ENCODE measurements at regions not wholly inside any gene's neighbourhood (a gene's known extent, or its start where the extent isn't known, plus 50 kb on each side); places are given as distances from the start of the nearest gene placed in this dataset.
"Not testable (repeated sequence)": the region's sequence is repeated elsewhere in the genome, so short reads cannot be mapped to it uniquely, and the experiment has no call there.

DNA sequence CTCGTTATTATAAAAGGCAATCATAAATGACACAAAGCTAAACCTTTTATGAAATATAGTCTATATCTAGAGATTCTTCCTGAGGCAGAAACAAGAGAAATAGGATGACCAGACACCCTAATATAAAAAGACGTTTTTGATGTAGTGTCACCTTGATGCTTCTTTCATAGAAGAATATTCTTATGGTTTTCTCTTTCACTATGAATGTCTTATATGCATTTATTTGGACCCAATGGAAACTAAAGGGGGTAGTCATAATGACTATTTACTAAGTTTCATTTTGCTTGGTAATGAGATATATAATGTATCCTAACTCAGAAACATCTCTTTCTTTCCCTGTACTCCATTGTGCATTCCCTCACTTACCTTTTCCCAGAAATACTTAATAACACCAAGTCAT lies 393.9 kb downstream of the RAP2B start:
- no peak for ATAC-seq
- no TSS peak for BruUV-seq (replicated peaks)
- CTCF ChIA-PET: no interaction called here

DNA sequence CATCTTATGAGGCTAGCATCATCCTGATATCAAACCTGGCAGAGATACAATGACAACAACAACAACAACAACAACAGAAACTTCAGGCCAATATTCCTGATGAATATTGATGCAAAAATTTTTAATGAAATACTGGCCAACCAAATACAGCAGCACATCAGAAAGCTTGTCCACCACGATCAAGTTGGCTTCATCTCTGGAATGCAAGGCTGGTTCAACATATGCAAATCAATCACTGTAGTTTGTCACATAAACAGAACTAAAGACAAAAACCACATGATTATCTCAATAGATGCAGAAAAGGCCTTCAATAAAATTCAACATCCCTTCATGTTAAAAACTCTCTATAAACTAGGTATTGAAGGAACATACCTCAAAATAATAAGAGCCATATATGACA lies 397.3 kb downstream of the RAP2B start:
- RAD21 ChIA-PET (ENCODE audit: unreplicated experiment); in situ Hi-C loops (cut with MboI); intact Hi-C loops (cut with micrococcal nuclease; ENCODE audit: unreplicated experiment); CTCF ChIA-PET; H3K27ac ChIP-seq (ENCODE audit: control insufficient read depth, insufficient read depth); DNase-seq (ENCODE audit: low read depth, low spot score); BruUV-seq (replicated peaks); H3K9me3 ChIP-seq (replicated peaks; ENCODE audit: control insufficient read depth, insufficient read depth, low read length); POLR2A ChIA-PET; H3K4me1 ChIP-seq (ENCODE audit: control insufficient read depth, insufficient read depth, low read length); SMC1A ChIA-PET (ENCODE audit: uncharacterized antibody, unreplicated experiment); H3K36me3 ChIP-seq (ENCODE audit: control insufficient read depth in 2 of 2, insufficient read depth in 2 of 2, low read length in 1 of 2); H3K27me3 ChIP-seq (replicated peaks in 1 of 2; ENCODE audit: control insufficient read depth in 2 of 2, insufficient read depth in 2 of 2, low read length in 1 of 2); H3K4me2 ChIP-seq (ENCODE audit: control insufficient read depth, insufficient read depth); H4K20me1 ChIP-seq (ENCODE audit: control insufficient read depth, insufficient read depth); H2AFZ ChIP-seq (ENCODE audit: control insufficient read depth, low read depth, low read length); H3K79me2 ChIP-seq (ENCODE audit: control insufficient read depth, insufficient read depth, low read length); H3K9ac ChIP-seq (ENCODE audit: control insufficient read depth, insufficient read depth, low read length); ATAC-seq; H3K4me3 ChIP-seq; FAIRE-seq: not testable (repeated sequence)
- 5% methylated on average over 1 of the region's 1 CpG for WGBS (ENCODE audit: insufficient coverage, insufficient replicate concordance, low lambda C conversion rate, missing lambda C conversion rate)

More for the DNA sequence above, 393.9 kb downstream of the RAP2B start:
- Histone ChIP-seq H3K4me3 (no peak overlapping the region), H3K27me3 (replicated peaks in 1 of 2; ENCODE audit: control insufficient read depth in 2 of 2, insufficient read depth in 2 of 2, low read length in 1 of 2) (no peaks in the 10 kb centered on the region), H3K27ac (ENCODE audit: control insufficient read depth, insufficient read depth) (no peak overlapping the region), H3K9me3 (replicated peaks; ENCODE audit: control insufficient read depth, insufficient read depth, low read length) (no peaks in the 10 kb centered on the region), H3K36me3 (ENCODE audit: control insufficient read depth in 2 of 2, insufficient read depth in 2 of 2, low read length in 1 of 2) (no peaks in the 10 kb centered on the region), H3K4me1 (ENCODE audit: control insufficient read depth, insufficient read depth, low read length) (no peaks in the 10 kb centered on the region), H3K9ac (ENCODE audit: control insufficient read depth, insufficient read depth, low read length) (no peak overlapping the region), H2AFZ (ENCODE audit: control insufficient read depth, low read depth, low read length) (no peak overlapping the region), H3K4me2 (ENCODE audit: control insufficient read depth, insufficient read depth) (no peak overlapping the region), H4K20me1 (ENCODE audit: control insufficient read depth, insufficient read depth) (no peaks in the 10 kb centered on the region), H3K79me2 (ENCODE audit: control insufficient read depth, insufficient read depth, low read length) (no peaks in the 10 kb centered on the region)
- in situ Hi-C loops (cut with MboI) (no loop called here), intact Hi-C loops (cut with micrococcal nuclease; ENCODE audit: unreplicated experiment) (no loop called here)
- POLR2A ChIA-PET: no interaction called here
- DNase-seq (ENCODE audit: low read depth, low spot score): no peak
- RAD21 ChIA-PET (ENCODE audit: unreplicated experiment): no interaction called here
- TF ChIP-seq TCF3 (IDR thresholded peaks at IDR 0.05; ENCODE audit: borderline replicate concordance, insufficient read depth, low read depth, low read length): no peak
- TF ChIP-seq FOXM1 (IDR thresholded peaks at IDR 0.05; ENCODE audit: low read depth, low read length): no peak
- TF ChIP-seq, protein P1, sequence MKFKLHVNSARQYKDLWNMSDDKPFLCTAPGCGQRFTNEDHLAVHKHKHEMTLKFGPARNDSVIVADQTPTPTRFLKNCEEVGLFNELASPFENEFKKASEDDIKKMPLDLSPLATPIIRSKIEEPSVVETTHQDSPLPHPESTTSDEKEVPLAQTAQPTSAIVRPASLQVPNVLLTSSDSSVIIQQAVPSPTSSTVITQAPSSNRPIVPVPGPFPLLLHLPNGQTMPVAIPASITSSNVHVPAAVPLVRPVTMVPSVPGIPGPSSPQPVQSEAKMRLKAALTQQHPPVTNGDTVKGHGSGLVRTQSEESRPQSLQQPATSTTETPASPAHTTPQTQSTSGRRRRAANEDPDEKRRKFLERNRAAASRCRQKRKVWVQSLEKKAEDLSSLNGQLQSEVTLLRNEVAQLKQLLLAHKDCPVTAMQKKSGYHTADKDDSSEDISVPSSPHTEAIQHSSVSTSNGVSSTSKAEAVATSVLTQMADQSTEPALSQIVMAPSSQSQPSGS (IDR thresholded peaks at IDR 0.05; ENCODE audit: low read length): no peak
- TF ChIP-seq, protein P2, sequence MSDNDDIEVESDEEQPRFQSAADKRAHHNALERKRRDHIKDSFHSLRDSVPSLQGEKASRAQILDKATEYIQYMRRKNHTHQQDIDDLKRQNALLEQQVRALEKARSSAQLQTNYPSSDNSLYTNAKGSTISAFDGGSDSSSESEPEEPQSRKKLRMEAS (IDR thresholded peaks at IDR 0.05; ENCODE audit: low read depth, low read length): no peak
- TF ChIP-seq, protein P3, sequence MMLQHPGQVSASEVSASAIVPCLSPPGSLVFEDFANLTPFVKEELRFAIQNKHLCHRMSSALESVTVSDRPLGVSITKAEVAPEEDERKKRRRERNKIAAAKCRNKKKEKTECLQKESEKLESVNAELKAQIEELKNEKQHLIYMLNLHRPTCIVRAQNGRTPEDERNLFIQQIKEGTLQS (IDR thresholded peaks at IDR 0.05; ENCODE audit: borderline replicate concordance, extremely low read depth, low read depth, low read length): no peak
- TF ChIP-seq EGR1 (IDR thresholded peaks at IDR 0.05; ENCODE audit: borderline replicate concordance in 1 of 2, low read depth in 2 of 2, low read length in 2 of 2): no peak
- TF ChIP-seq ESRRA (IDR thresholded peaks at IDR 0.05; ENCODE audit: low read length): no peak
- no peak for TF ChIP-seq IKZF2 (IDR thresholded peaks at IDR 0.05)
- TF ChIP-seq, protein P4, sequence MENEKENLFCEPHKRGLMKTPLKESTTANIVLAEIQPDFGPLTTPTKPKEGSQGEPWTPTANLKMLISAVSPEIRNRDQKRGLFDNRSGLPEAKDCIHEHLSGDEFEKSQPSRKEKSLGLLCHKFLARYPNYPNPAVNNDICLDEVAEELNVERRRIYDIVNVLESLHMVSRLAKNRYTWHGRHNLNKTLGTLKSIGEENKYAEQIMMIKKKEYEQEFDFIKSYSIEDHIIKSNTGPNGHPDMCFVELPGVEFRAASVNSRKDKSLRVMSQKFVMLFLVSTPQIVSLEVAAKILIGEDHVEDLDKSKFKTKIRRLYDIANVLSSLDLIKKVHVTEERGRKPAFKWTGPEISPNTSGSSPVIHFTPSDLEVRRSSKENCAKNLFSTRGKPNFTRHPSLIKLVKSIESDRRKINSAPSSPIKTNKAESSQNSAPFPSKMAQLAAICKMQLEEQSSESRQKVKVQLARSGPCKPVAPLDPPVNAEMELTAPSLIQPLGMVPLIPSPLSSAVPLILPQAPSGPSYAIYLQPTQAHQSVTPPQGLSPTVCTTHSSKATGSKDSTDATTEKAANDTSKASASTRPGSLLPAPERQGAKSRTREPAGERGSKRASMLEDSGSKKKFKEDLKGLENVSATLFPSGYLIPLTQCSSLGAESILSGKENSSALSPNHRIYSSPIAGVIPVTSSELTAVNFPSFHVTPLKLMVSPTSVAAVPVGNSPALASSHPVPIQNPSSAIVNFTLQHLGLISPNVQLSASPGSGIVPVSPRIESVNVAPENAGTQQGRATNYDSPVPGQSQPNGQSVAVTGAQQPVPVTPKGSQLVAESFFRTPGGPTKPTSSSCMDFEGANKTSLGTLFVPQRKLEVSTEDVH (IDR thresholded peaks at IDR 0.05; ENCODE audit: low read depth, partially characterized antibody): no peak
- no peak for TF ChIP-seq DPF2 (IDR thresholded peaks at IDR 0.05)
- SMC1A ChIA-PET (ENCODE audit: uncharacterized antibody, unreplicated experiment): no interaction called here
- WGBS (ENCODE audit: insufficient coverage, insufficient replicate concordance, low lambda C conversion rate, missing lambda C conversion rate): 0% methylated on average over 2 of the region's 2 CpGs
- no peak for FAIRE-seq

All from GM12878 (cell line).